B cell (primary cell): ENCODE measurements at regions not wholly inside any gene's neighbourhood (a gene's known extent, or its start where the extent isn't known, plus 50 kb on each side); places are given as distances from the start of the nearest gene placed in this dataset.

Source experiments
- EZH2 ChIP-seq: IDR thresholded peaks from 2 replicates; pipeline ENCODE4 v1.6.1; 2012; ENCODE audit warnings: borderline replicate concordance, low read depth, mild to moderate bottlenecking, moderate library complexity, low read length; ENCODE audit not compliant: insufficient read depth, poor library complexity, severe bottlenecking
- TF ChIP-seq, protein P1 (sequence below): fragments of 200-600 bp; IDR thresholded peaks from one replicate; pipeline ENCODE4 v1.8.0; 2022; ENCODE audit warnings: antibody characterized with exemption, mild to moderate bottlenecking

DNA sequence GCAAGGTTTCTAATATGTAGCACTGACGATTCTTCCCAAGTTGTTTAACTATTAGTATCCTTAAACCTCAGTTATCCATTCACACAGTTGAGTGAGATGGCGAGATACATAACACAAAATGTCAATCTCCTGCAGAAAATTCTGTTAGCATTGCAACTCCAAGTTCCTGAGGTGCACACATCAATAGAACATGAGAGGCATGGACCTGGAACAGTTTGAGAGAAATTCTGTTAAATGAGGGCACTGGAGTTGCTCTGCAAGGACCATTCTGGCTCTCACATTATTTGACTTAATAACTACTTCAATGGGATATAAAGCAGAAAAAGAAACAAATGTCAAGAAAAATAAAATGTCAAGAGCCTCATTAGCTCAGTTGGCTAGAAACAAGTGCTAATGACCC lies 301.2 kb upstream of the DIAPH2 start:
- TF ChIP-seq, protein P1, sequence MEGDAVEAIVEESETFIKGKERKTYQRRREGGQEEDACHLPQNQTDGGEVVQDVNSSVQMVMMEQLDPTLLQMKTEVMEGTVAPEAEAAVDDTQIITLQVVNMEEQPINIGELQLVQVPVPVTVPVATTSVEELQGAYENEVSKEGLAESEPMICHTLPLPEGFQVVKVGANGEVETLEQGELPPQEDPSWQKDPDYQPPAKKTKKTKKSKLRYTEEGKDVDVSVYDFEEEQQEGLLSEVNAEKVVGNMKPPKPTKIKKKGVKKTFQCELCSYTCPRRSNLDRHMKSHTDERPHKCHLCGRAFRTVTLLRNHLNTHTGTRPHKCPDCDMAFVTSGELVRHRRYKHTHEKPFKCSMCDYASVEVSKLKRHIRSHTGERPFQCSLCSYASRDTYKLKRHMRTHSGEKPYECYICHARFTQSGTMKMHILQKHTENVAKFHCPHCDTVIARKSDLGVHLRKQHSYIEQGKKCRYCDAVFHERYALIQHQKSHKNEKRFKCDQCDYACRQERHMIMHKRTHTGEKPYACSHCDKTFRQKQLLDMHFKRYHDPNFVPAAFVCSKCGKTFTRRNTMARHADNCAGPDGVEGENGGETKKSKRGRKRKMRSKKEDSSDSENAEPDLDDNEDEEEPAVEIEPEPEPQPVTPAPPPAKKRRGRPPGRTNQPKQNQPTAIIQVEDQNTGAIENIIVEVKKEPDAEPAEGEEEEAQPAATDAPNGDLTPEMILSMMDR = no peak
- no peak for TF ChIP-seq EZH2
